Transverse colon (tissue), 4 donors: ENCODE measurements at regions not wholly inside any gene's neighbourhood (a gene's known extent, or its start where the extent isn't known, plus 50 kb on each side); places are given as distances from the start of the nearest gene placed in this dataset.

ENCODE experiments used
- DNase-seq: peaks from one replicate; pipeline ENCODE4 v3.0.0-alpha.2; 2019
- H3K27ac ChIP-seq, 4 donors: fragments of 200-600 bp; sonication (generic); 2 replicates each; pipeline ENCODE4 v1.5.1; 2016 to 2018; ENCODE audit warnings: inconsistent platforms in 4 of 4
- H3K27me3 ChIP-seq: fragments of 200-600 bp; sonication (generic); 2 replicates; pipeline ENCODE4 v1.5.1; 2017; ENCODE audit warnings: inconsistent platforms
- H3K36me3 ChIP-seq, 4 donors: fragments of 200-600 bp; sonication (generic); 2 replicates each; pipeline ENCODE4 v1.5.1; 2017 to 2019; ENCODE audit warnings: inconsistent platforms in 4 of 4
- H3K4me1 ChIP-seq, 4 donors: fragments of 200-600 bp; sonication (generic); 2 replicates each; pipeline ENCODE4 v1.5.1; 2017 to 2020; ENCODE audit warnings: inconsistent platforms in 4 of 4
- H3K4me3 ChIP-seq, 4 donors: fragments of 200-600 bp; sonication (generic); 1 replicate in 1 of 4; 2 replicates in 3 of 4; pipeline versions ENCODE4 v1.5.1 to v1.6.1; 2017 to 2019; ENCODE audit warnings: inconsistent platforms in 4 of 4
- H3K9me3 ChIP-seq, 2 donors: fragments of 200-600 bp; sonication (generic); 2 replicates each; pipeline ENCODE4 v1.5.1; 2017 to 2019; ENCODE audit warnings: inconsistent platforms in 2 of 2
- EP300 ChIP-seq: sonication (generic); formaldehyde crosslinking; IDR thresholded peaks from one replicate; pipeline ENCODE4 v1.6.1; 2017; ENCODE audit warnings: antibody characterized with exemption, low read depth
- POLR2A ChIP-seq: fragments of 450-650 bp; IDR thresholded peaks from one replicate; pipeline ENCODE4 v1.6.1; 2016; ENCODE audit warnings: antibody characterized with exemption, mild to moderate bottlenecking, moderate library complexity
- POLR2AphosphoS5 ChIP-seq, 3 donors: sonication (generic); formaldehyde crosslinking; IDR thresholded peaks; one replicate each; pipeline ENCODE4 v1.6.1; 2016; ENCODE audit warnings: antibody characterized with exemption in 3 of 3
- WGBS, 2 donors: methylation state at CpG; one replicate each; pipeline ENCODE4 v1.1.5; 2018; ENCODE audit warnings: low coverage in 1 of 2; 5-methylcytosine and 5-hydroxymethylcytosine counted together
- in situ Hi-C, 4 donors: fragments of 200-750 bp; cut with MboI; loops; one replicate each; pipeline versions ENCODE4 v1.15.0 to v1.15.1; 2017; ENCODE audit warnings: low sequenced_read_pairs in 3 of 4, low pct_ligation_motif_present in 1 of 4, low pct_unique_long_range_greater_than_20kb in 1 of 4
- intact Hi-C: fragments of 100-400 bp; cut with DNase I; formaldehyde crosslinking; loops from one replicate; pipeline ENCODE4 v1.15.1; 2023; ENCODE audit warnings: low total_unique reads
- TF ChIP-seq, protein P1 (sequence below), 5 experiments: fragments of 200-600 bp in 3 of 5; fragments of 450-650 bp in 2 of 5; sonication (generic) in 3 of 5; IDR thresholded peaks; 1 replicate in 2 of 5; 2 replicates in 3 of 5; pipeline ENCODE4 v1.5.1; 2016 to 2017; ENCODE audit warnings: antibody characterized with exemption in 5 of 5, inconsistent platforms in 3 of 5, mild to moderate bottlenecking in 2 of 5, moderate library complexity in 1 of 5

- no peaks in the 10 kb centered on the region for H3K36me3 ChIP-seq
- no peak overlapping the region for H3K27ac ChIP-seq
- DNase-seq, result no peak
- in situ Hi-C loops (no loop called here), intact Hi-C loops (no loop called here)
- H3K4me1 ChIP-seq, result no peaks in the 10 kb centered on the region
- TF ChIP-seq EP300 (no peak), POLR2A (no peak), POLR2AphosphoS5 (IDR thresholded peaks at IDR 0.05) (no peak)
- TF ChIP-seq, protein P1, sequence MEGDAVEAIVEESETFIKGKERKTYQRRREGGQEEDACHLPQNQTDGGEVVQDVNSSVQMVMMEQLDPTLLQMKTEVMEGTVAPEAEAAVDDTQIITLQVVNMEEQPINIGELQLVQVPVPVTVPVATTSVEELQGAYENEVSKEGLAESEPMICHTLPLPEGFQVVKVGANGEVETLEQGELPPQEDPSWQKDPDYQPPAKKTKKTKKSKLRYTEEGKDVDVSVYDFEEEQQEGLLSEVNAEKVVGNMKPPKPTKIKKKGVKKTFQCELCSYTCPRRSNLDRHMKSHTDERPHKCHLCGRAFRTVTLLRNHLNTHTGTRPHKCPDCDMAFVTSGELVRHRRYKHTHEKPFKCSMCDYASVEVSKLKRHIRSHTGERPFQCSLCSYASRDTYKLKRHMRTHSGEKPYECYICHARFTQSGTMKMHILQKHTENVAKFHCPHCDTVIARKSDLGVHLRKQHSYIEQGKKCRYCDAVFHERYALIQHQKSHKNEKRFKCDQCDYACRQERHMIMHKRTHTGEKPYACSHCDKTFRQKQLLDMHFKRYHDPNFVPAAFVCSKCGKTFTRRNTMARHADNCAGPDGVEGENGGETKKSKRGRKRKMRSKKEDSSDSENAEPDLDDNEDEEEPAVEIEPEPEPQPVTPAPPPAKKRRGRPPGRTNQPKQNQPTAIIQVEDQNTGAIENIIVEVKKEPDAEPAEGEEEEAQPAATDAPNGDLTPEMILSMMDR (IDR thresholded peaks at IDR 0.05), result no peak
- no peaks in the 10 kb centered on the region for H3K9me3 ChIP-seq
- no peak overlapping the region for H3K4me3 ChIP-seq
- WGBS, 2 donors, result 71% methylated on average over 6 of the region's 6 CpGs; no CpG with 5 or more reads in 1 of the 2 donors
- H3K27me3 ChIP-seq, result no peaks in the 10 kb centered on the region
Observed at GRCh38 chr2:19676770-19677169, 225.0 kb downstream of the TTC32 start.

- intact Hi-C loops, result no loop called here
- WGBS, 2 donors, result 83 to 87% methylated on average over 8 to 13 of the region's 13 CpGs
- TF ChIP-seq POLR2A (no peak), EP300 (no peak), POLR2AphosphoS5 (IDR thresholded peaks at IDR 0.05) (no peak)
- TF ChIP-seq, protein P1 (IDR thresholded peaks at IDR 0.05), result no peak
Observed at GRCh38 chr2:19675856-19676460, 225.8 kb downstream of the TTC32 start.

GRCh38 chr2:19675003-19675629, 226.7 kb downstream of the TTC32 start:
- no peaks in the 10 kb centered on the region for H3K27me3 ChIP-seq
- in situ Hi-C loops (no loop called here), intact Hi-C loops (no loop called here)
- 47 to 70% methylated on average over 4 to 13 of the region's 13 CpGs for WGBS, 2 donors
- no peaks in the 10 kb centered on the region for H3K9me3 ChIP-seq
- no peaks in the 10 kb centered on the region for H3K36me3 ChIP-seq
- DNase-seq, result no peak
- H3K27ac ChIP-seq, result no peak overlapping the region
- TF ChIP-seq, protein P1 (IDR thresholded peaks at IDR 0.05), result no peak
- TF ChIP-seq POLR2AphosphoS5 (IDR thresholded peaks at IDR 0.05) (no peak), POLR2A (no peak), EP300 (no peak)
- H3K4me3 ChIP-seq, result no peak overlapping the region
- H3K4me1 ChIP-seq, result peaks cover 0 to 8% (median 0%) of the 10 kb centered on the region in 4 donors

More at GRCh38 chr2:19675856-19676460, 225.8 kb downstream of the TTC32 start:
- no peak for DNase-seq
- no peaks in the 10 kb centered on the region for H3K36me3 ChIP-seq
- no peaks in the 10 kb centered on the region for H3K4me1 ChIP-seq
- H3K27ac ChIP-seq, result no peak overlapping the region
- H3K4me3 ChIP-seq, result no peak overlapping the region
- H3K9me3 ChIP-seq, result no peaks in the 10 kb centered on the region
- H3K27me3 ChIP-seq, result no peaks in the 10 kb centered on the region
- in situ Hi-C loops, result no loop called here

- intact Hi-C loops, result no loop called here
- no peak overlapping the region for H3K27ac ChIP-seq
Observed at GRCh38 chr2:19674051-19675002, 227.5 kb downstream of the TTC32 start.

More at GRCh38 chr2:19674051-19675002, 227.5 kb downstream of the TTC32 start:
- TF ChIP-seq, protein P1 (IDR thresholded peaks at IDR 0.05), result no peak
- TF ChIP-seq EP300, result no peak
- TF ChIP-seq POLR2AphosphoS5 (IDR thresholded peaks at IDR 0.05), result no peak
- TF ChIP-seq POLR2A, result no peak
- Histone ChIP-seq H3K4me1 (peaks cover 0 to 8% (median 0%) of the 10 kb centered on the region in 4 donors), H3K36me3 (no peaks in the 10 kb centered on the region), H3K27me3 (no peaks in the 10 kb centered on the region), H3K9me3 (no peaks in the 10 kb centered on the region), H3K4me3 (no peak overlapping the region)
- no peak for DNase-seq
- in situ Hi-C loops, result no loop called here
- WGBS, 2 donors, result 81 to 82% methylated on average over 6 to 16 of the region's 16 CpGs
